ENCODE measurements at regions not wholly inside any gene's neighbourhood (a gene's known extent, or its start where the extent isn't known, plus 50 kb on each side); places are given as distances from the start of the nearest gene placed in this dataset.

DNA sequence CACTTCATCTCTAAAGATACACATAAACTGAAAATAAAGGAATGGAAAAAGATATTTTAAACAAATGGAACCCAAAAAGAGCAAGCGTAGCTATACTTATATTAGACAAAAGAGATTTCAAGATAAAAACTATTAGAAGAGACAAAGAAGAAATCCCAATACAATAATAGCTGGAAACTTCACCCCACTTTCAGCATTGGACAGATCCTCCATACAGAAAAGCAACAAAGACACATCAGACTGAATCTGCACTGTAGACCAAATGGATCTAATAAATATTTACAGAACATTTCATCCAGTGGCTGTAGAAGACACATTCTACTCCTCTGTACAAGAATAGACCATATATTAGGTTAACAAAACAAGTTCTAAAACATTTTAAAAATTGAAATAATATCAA, 117.6 kb upstream of the PDE3A start:
- Histone ChIP-seq H3K4me2 (ENCODE audit: low read length) (no peak overlapping the region), H3K4me1 (ENCODE audit: insufficient read depth, low read length, poor library complexity, severe bottlenecking) (no peaks in the 10 kb centered on the region), H3K9me2 (ENCODE audit: insufficient read depth, low read length) (no peaks in the 10 kb centered on the region), H3K27ac (ENCODE audit: low read depth, low read length, poor library complexity, severe bottlenecking) (no peak overlapping the region), H3K9me3 (ENCODE audit: low read length) (no peaks in the 10 kb centered on the region), H3K4me3 (ENCODE audit: low read depth, low read length, poor library complexity, severe bottlenecking) (no peak overlapping the region), H2AFZ (ENCODE audit: low read length) (no peak overlapping the region), H3K79me2 (ENCODE audit: insufficient read depth, low read depth, low read length) (no peaks in the 10 kb centered on the region), H3K36me3 (ENCODE audit: insufficient read depth, low read length) (no peaks in the 10 kb centered on the region), H4K20me1 (ENCODE audit: insufficient read depth, low read length) (no peaks in the 10 kb centered on the region)
- DNase-seq (ENCODE audit: low spot score): no peak
- TF ChIP-seq, protein P1, sequence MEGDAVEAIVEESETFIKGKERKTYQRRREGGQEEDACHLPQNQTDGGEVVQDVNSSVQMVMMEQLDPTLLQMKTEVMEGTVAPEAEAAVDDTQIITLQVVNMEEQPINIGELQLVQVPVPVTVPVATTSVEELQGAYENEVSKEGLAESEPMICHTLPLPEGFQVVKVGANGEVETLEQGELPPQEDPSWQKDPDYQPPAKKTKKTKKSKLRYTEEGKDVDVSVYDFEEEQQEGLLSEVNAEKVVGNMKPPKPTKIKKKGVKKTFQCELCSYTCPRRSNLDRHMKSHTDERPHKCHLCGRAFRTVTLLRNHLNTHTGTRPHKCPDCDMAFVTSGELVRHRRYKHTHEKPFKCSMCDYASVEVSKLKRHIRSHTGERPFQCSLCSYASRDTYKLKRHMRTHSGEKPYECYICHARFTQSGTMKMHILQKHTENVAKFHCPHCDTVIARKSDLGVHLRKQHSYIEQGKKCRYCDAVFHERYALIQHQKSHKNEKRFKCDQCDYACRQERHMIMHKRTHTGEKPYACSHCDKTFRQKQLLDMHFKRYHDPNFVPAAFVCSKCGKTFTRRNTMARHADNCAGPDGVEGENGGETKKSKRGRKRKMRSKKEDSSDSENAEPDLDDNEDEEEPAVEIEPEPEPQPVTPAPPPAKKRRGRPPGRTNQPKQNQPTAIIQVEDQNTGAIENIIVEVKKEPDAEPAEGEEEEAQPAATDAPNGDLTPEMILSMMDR (conservative IDR thresholded peaks at IDR 0.05; ENCODE audit: low read length): no peak
- TF ChIP-seq EZH2phosphoT487 (IDR thresholded peaks at IDR 0.05; ENCODE audit: borderline replicate concordance, low read depth, low read length): no peak
- CTCF ChIA-PET (ENCODE audit: unreplicated experiment): no interaction called here
- BruUV-seq (replicated peaks): no TSS peak
- intact Hi-C loops (cut with micrococcal nuclease; ENCODE audit: unreplicated experiment): no loop called here
- POLR2A ChIA-PET: interaction anchor here (0.6 kb wide), 1 partner anchor 491 kb away, joined by 3 read pairs; no protein-coding TSS in a partner anchor

DNA sequence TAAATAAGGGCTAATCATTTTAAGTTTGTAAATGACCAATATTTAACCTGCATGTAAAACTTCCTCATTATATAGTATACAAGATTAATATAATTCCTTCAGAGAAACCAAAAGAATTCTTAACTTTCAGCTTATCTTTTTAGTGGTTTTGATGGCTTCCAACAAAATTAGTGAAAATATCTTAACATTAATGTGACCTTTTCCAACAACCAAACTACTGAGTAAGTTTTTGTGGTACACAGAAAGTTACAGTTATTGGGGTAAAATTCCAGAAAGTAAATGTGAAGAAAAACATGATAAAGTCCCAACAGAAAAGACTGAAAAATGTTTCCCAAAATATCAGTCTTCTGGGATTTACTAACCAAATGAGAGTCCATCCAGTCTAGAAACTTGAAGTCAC, 111.0 kb upstream of the PDE3A start:
- no TSS peak for BruUV-seq (replicated peaks)
- Histone ChIP-seq H3K9me2 (ENCODE audit: insufficient read depth, low read length) (no peaks in the 10 kb centered on the region), H2AFZ (ENCODE audit: low read length) (no peak overlapping the region), H4K20me1 (ENCODE audit: insufficient read depth, low read length) (no peaks in the 10 kb centered on the region), H3K27ac (ENCODE audit: low read depth, low read length, poor library complexity, severe bottlenecking) (no peak overlapping the region), H3K79me2 (ENCODE audit: insufficient read depth, low read depth, low read length) (no peaks in the 10 kb centered on the region), H3K4me3 (ENCODE audit: low read depth, low read length, poor library complexity, severe bottlenecking) (no peak overlapping the region), H3K36me3 (ENCODE audit: insufficient read depth, low read length) (no peaks in the 10 kb centered on the region), H3K4me1 (ENCODE audit: insufficient read depth, low read length, poor library complexity, severe bottlenecking) (no peaks in the 10 kb centered on the region), H3K4me2 (ENCODE audit: low read length) (no peak overlapping the region), H3K9me3 (ENCODE audit: low read length) (no peaks in the 10 kb centered on the region)
- no peak for DNase-seq (ENCODE audit: low spot score)
- ChIA-PET CTCF (ENCODE audit: unreplicated experiment) (no interaction called here), POLR2A (no interaction called here)
- TF ChIP-seq EZH2phosphoT487 (IDR thresholded peaks at IDR 0.05; ENCODE audit: borderline replicate concordance, low read depth, low read length): no peak
- TF ChIP-seq, protein P1 (conservative IDR thresholded peaks at IDR 0.05; ENCODE audit: low read length): no peak
- intact Hi-C loops (cut with micrococcal nuclease; ENCODE audit: unreplicated experiment): no loop called here

DNA sequence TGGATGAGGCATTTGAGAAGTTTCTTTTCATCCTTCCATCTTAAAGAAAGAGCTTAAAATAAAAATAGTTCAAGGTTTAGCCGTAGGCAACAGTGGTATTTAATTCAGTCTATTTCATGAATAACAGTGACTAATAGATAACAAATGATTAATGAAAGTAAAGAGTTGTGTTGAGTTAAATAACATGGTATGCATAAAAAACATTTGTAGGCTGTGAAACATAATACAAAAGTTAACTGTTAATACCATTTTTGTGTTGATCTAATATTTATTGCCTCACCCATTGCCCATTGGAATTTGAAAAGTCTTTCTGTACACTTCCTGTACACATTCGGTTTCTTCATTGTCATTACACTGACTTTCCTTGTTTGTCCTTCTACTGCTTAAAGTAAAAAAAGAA, 108.6 kb upstream of the PDE3A start:
- no peaks in the 10 kb centered on the region for H3K9me3 ChIP-seq (ENCODE audit: low read length)
- ChIA-PET POLR2A (interaction anchor here (0.6 to 1.0 kb wide), 3 partner anchors 11 to 288 kb away, joined by 3 to 4 read pairs (median 3); no protein-coding TSS in a partner anchor), CTCF (ENCODE audit: unreplicated experiment) (no interaction called here)
- no peaks in the 10 kb centered on the region for H3K4me1 ChIP-seq (ENCODE audit: insufficient read depth, low read length, poor library complexity, severe bottlenecking)
- intact Hi-C loops (cut with micrococcal nuclease; ENCODE audit: unreplicated experiment): no loop called here
- no peak overlapping the region for H3K4me2 ChIP-seq (ENCODE audit: low read length)
- H3K4me3 ChIP-seq (ENCODE audit: low read depth, low read length, poor library complexity, severe bottlenecking): no peak overlapping the region
- TF ChIP-seq EZH2phosphoT487 (IDR thresholded peaks at IDR 0.05; ENCODE audit: borderline replicate concordance, low read depth, low read length): no peak
- TF ChIP-seq, protein P1 (conservative IDR thresholded peaks at IDR 0.05; ENCODE audit: low read length): no peak
- H2AFZ ChIP-seq (ENCODE audit: low read length): no peak overlapping the region
- H3K9me2 ChIP-seq (ENCODE audit: insufficient read depth, low read length): no peaks in the 10 kb centered on the region
- no TSS peak for BruUV-seq (replicated peaks)
- H3K36me3 ChIP-seq (ENCODE audit: insufficient read depth, low read length): no peaks in the 10 kb centered on the region
- no peak for DNase-seq (ENCODE audit: low spot score)
- no peaks in the 10 kb centered on the region for H3K79me2 ChIP-seq (ENCODE audit: insufficient read depth, low read depth, low read length)
- no peak overlapping the region for H3K27ac ChIP-seq (ENCODE audit: low read depth, low read length, poor library complexity, severe bottlenecking)
- no peaks in the 10 kb centered on the region for H4K20me1 ChIP-seq (ENCODE audit: insufficient read depth, low read length)
